Peyer's patch (tissue), 4 donors: ENCODE measurements at regions not wholly inside any gene's neighbourhood (a gene's known extent, or its start where the extent isn't known, plus 50 kb on each side); places are given as distances from the start of the nearest gene placed in this dataset.

Source experiments
- DNase-seq, 3 donors: peaks; one replicate each; pipeline ENCODE4 v3.0.0-alpha.2; 2017 to 2019
- H3K27ac ChIP-seq, 4 donors: fragments of 200-600 bp; sonication (generic); one replicate each; pipeline ENCODE4 v1.5.1; 2016 to 2019
- H3K27me3 ChIP-seq, 2 donors: fragments of 200-600 bp; sonication (generic); one replicate each; pipeline ENCODE4 v1.5.1; 2019
- H3K36me3 ChIP-seq, 3 donors: fragments of 200-600 bp; sonication (generic); one replicate each; pipeline ENCODE4 v1.5.1; 2016 to 2019
- H3K4me1 ChIP-seq, 4 donors: fragments of 200-600 bp; sonication (generic); one replicate each; pipeline ENCODE4 v1.5.1; 2016 to 2019
- H3K4me3 ChIP-seq, 4 donors: fragments of 200-600 bp; sonication (generic); 1 replicate in 3 of 4; 2 replicates in 1 of 4; pipeline ENCODE4 v1.5.1; 2016 to 2019; ENCODE audit warnings: mild to moderate bottlenecking in 1 of 4
- H3K9me3 ChIP-seq, 4 donors: fragments of 200-600 bp; sonication (generic); one replicate each; pipeline ENCODE4 v1.5.1; 2016 to 2019; ENCODE audit warnings: mild to moderate bottlenecking in 1 of 4
- POLR2A ChIP-seq, 2 donors: fragments of 450-650 bp; IDR thresholded peaks; one replicate each; pipeline ENCODE4 v1.5.1; 2017; ENCODE audit warnings: antibody characterized with exemption in 2 of 2, mild to moderate bottlenecking in 2 of 2, moderate library complexity in 2 of 2
- TF ChIP-seq, protein P1 (sequence below), 6 experiments: fragments of 450-650 bp in 4 of 6; fragments of 200-600 bp in 2 of 6; sonication (generic) in 1 of 6; IDR thresholded peaks; one replicate each; pipeline ENCODE4 v1.5.1; 2017 to 2019; ENCODE audit warnings: antibody characterized with exemption in 6 of 6, mild to moderate bottlenecking in 3 of 6, moderate library complexity in 1 of 6

DNA sequence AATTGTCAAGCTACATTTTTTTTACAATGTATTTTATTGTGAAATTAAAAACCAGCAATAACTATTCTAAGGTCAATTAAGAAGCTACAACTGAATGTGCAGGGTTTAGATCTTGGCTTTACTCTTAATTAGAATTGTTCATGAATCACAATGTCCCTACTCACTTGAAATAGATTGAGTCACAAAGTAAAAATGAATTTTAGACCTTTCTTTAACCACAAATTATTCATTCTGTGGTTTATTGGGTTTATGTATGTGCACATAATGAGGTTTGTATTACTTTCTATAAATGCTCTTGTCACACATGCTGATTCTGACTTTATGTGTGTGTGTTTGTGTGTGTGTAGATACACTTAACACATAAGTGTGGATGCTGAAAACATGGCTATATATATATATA, 647.0 kb upstream of the AADAT start:
- Histone ChIP-seq H3K36me3 (no peaks in the 10 kb centered on the region), H3K9me3 (no peaks in the 10 kb centered on the region), H3K4me1 (no peaks in the 10 kb centered on the region), H3K4me3 (no peak overlapping the region), H3K27ac (no peak overlapping the region), H3K27me3 (no peaks in the 10 kb centered on the region)
- TF ChIP-seq, protein P1, sequence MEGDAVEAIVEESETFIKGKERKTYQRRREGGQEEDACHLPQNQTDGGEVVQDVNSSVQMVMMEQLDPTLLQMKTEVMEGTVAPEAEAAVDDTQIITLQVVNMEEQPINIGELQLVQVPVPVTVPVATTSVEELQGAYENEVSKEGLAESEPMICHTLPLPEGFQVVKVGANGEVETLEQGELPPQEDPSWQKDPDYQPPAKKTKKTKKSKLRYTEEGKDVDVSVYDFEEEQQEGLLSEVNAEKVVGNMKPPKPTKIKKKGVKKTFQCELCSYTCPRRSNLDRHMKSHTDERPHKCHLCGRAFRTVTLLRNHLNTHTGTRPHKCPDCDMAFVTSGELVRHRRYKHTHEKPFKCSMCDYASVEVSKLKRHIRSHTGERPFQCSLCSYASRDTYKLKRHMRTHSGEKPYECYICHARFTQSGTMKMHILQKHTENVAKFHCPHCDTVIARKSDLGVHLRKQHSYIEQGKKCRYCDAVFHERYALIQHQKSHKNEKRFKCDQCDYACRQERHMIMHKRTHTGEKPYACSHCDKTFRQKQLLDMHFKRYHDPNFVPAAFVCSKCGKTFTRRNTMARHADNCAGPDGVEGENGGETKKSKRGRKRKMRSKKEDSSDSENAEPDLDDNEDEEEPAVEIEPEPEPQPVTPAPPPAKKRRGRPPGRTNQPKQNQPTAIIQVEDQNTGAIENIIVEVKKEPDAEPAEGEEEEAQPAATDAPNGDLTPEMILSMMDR (IDR thresholded peaks at IDR 0.05), result no peak
- TF ChIP-seq POLR2A (IDR thresholded peaks at IDR 0.05), result no peak
- DNase-seq, result no peak

DNA sequence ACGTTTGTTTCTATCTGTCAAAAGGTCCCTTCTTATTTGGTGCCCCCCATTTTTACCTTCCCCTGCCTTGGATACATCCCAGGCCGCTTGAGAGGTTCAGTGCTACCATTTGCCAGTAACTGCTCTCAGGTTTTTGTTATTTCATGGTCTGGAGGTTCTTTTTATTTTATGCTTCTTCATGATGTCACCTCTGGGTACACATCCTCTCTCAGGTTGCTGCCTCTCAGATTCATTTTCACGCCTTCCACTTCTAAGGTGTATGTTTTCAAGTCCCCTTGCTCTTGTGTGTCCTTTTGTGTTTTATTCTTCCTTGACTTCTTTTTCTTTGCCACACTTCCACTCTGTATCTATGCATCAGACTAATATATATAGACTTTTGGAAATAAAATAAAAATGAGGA, 640.1 kb upstream of the AADAT start:
- TF ChIP-seq POLR2A (IDR thresholded peaks at IDR 0.05), result no peak
- TF ChIP-seq, protein P1 (IDR thresholded peaks at IDR 0.05), result no peak
- no peaks in the 10 kb centered on the region for H3K27me3 ChIP-seq
- no peak overlapping the region for H3K4me3 ChIP-seq
- no peak overlapping the region for H3K27ac ChIP-seq
- H3K4me1 ChIP-seq, result no peaks in the 10 kb centered on the region
- no peaks in the 10 kb centered on the region for H3K9me3 ChIP-seq
- DNase-seq, result no peak
- H3K36me3 ChIP-seq, result no peaks in the 10 kb centered on the region

DNA sequence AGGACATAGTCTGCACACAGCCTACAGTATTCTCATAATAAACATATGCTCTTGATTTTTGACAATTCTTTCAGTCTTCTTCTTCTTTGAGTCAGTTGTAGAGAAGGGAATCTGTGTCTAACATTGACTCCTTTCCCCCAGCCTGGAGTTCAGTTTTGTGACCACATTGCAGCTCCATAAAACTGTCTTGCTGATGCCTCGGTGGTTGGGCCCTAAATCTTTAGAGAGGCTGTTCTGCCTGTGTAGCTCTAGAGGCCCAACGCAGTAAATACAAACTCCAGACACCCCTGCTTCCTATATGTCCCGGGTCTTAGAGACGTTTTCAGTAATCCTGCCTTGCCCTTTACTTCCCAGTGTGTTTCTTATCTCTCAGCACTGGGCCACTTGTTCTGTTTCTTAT, 639.5 kb upstream of the AADAT start:
- no peak overlapping the region for H3K27ac ChIP-seq
- no peaks in the 10 kb centered on the region for H3K9me3 ChIP-seq
- H3K36me3 ChIP-seq, result no peaks in the 10 kb centered on the region
- DNase-seq, result no peak
- no peaks in the 10 kb centered on the region for H3K4me1 ChIP-seq
- no peaks in the 10 kb centered on the region for H3K27me3 ChIP-seq
- no peak overlapping the region for H3K4me3 ChIP-seq
- TF ChIP-seq POLR2A (IDR thresholded peaks at IDR 0.05), result no peak
- TF ChIP-seq, protein P1 (IDR thresholded peaks at IDR 0.05), result no peak

DNA sequence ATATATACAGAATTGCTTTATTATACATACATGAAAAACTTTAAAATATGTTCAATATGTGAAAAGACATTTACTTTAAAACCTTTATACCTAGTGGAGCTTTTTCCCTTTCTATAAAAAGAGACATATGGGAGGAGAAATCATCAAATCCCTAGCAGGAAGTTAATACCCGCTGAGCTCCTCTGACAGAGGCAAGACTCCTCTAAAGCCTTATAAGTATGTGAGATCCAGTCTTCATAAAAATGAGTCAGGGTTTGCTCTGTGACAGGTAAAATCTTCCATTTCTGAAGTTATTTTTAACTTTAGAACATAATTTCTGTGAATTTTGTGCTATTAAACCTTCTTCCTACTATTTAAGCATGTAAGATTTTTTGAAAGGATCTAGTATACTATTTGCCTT, 634.4 kb upstream of the AADAT start:
- no peaks in the 10 kb centered on the region for H3K4me1 ChIP-seq
- DNase-seq, result no peak
- no peak for TF ChIP-seq POLR2A (IDR thresholded peaks at IDR 0.05)
- TF ChIP-seq, protein P1 (IDR thresholded peaks at IDR 0.05), result no peak
- no peaks in the 10 kb centered on the region for H3K27me3 ChIP-seq
- H3K36me3 ChIP-seq, result no peaks in the 10 kb centered on the region
- no peak overlapping the region for H3K4me3 ChIP-seq
- no peaks in the 10 kb centered on the region for H3K9me3 ChIP-seq
- H3K27ac ChIP-seq, result no peak overlapping the region

DNA sequence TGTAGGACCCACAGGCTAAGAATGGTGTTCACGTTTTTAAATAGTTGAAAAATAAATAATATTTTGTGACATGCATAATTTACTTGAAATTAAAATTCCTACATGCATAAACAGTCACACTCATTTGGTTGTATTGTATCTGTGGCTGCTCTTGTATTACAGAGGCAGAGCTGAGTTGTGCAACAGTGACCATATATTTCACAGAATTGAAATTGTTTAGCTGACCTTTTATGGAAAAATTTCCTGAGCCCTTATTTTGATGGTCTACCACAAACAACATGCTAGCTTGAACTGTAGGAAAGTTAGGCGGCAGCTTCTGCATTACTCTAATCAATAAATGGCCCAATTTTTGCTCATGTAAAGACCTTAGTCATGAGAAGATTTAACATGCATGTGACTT, 633.4 kb upstream of the AADAT start:
- Histone ChIP-seq H3K27me3 (no peaks in the 10 kb centered on the region), H3K4me3 (no peak overlapping the region), H3K9me3 (no peaks in the 10 kb centered on the region), H3K27ac (no peak overlapping the region), H3K36me3 (no peaks in the 10 kb centered on the region), H3K4me1 (no peaks in the 10 kb centered on the region)
- no peak for DNase-seq
- TF ChIP-seq, protein P1 (IDR thresholded peaks at IDR 0.05), result no peak
- TF ChIP-seq POLR2A (IDR thresholded peaks at IDR 0.05), result no peak

DNA sequence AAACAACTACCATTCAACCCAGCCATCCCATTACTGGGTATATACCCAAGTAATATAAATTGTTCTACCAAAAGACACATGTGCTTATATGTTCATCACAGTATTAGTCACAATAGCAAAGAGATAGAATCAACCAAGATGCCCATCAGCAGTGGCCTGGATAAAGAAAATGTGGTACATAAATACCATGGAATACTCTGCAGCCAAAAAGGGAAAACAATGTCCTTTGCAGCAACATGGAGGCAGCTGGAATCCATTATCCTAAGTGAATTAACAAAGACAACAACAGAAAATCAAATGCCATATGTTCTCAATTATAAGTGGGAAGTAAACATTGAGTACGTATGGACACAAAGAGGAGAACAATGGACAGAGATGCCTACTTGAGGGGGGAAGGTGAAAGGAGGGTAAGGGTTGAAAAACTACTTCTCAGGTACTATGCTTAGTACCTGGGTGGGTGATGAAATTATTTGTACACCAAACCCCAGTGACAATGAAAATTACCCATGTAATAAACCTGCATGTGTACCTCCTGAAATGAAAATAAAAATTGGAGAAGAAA, 632.1 kb upstream of the AADAT start:
- H3K27ac ChIP-seq, result no peak overlapping the region
- no peaks in the 10 kb centered on the region for H3K36me3 ChIP-seq
- H3K4me3 ChIP-seq, result no peak overlapping the region
- TF ChIP-seq, protein P1 (IDR thresholded peaks at IDR 0.05), result no peak
- TF ChIP-seq POLR2A (IDR thresholded peaks at IDR 0.05), result no peak
- no peaks in the 10 kb centered on the region for H3K27me3 ChIP-seq
- H3K9me3 ChIP-seq, result no peaks in the 10 kb centered on the region
- no peaks in the 10 kb centered on the region for H3K4me1 ChIP-seq
- DNase-seq, result no peak
